SK-N-SH (cell line): ENCODE measurements at regions not wholly inside any gene's neighbourhood (a gene's known extent, or its start where the extent isn't known, plus 50 kb on each side); places are given as distances from the start of the nearest gene placed in this dataset.

ENCODE experiments used
- CTCF ChIP-seq: fragments of 200-600 bp; sonication (generic); IDR thresholded peaks from 2 replicates; pipeline ENCODE4 v1.6.1; 2017; ENCODE audit warnings: antibody characterized with exemption, mild to moderate bottlenecking, moderate library complexity
- FOXM1 ChIP-seq: IDR thresholded peaks from 2 replicates; pipeline ENCODE4 v1.4.0; 2012; ENCODE audit warnings: low read depth, mild to moderate bottlenecking
- POLR2AphosphoS5 ChIP-seq: IDR thresholded peaks from 2 replicates; pipeline ENCODE4 v1.6.1; 2012; ENCODE audit warnings: low read depth, low read length
- RFX5 ChIP-seq: IDR thresholded peaks from 2 replicates; pipeline ENCODE4 v1.6.1; 2012; ENCODE audit warnings: mild to moderate bottlenecking, improper control_type of control experiment, low read length
- TF ChIP-seq, protein P1 (sequence below): IDR thresholded peaks from 2 replicates; pipeline ENCODE4 v1.4.0; 2012; ENCODE audit warnings: low read depth

DNA sequence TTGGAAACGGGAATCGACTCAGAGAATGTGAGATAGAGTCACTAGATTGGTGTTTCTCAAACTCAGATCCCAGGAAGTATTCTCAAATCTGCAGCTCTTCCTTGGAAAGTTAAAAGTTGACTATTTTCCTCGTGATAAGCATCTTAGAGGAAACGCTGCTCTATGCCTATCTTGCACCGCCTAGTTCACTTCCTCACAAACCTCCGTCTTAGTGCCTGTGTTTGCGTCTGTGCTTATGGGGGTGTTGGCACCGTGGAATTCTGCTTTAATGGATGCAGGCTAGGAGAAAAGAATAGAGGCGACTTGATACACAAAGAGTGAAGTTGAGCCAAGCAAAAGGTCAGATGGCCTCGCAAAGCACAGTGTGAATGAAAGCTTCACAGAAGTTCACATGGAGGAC, 255.3 kb upstream of the ID2 start:
- TF ChIP-seq, protein P1, sequence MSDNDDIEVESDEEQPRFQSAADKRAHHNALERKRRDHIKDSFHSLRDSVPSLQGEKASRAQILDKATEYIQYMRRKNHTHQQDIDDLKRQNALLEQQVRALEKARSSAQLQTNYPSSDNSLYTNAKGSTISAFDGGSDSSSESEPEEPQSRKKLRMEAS, result no peak
- TF ChIP-seq FOXM1 (no peak), CTCF (no peak), POLR2AphosphoS5 (no peak), RFX5 (no peak)
